ENCODE measurements at regions not wholly inside any gene's neighbourhood (a gene's known extent, or its start where the extent isn't known, plus 50 kb on each side); places are given as distances from the start of the nearest gene placed in this dataset.

GRCh38 chr18:30596635-30597034 is 445.9 kb downstream of the DSC3 start:
- TF ChIP-seq POLR2A (IDR thresholded peaks at IDR 0.05; ENCODE audit: low read length) (no peak), GATA1 (IDR thresholded peaks at IDR 0.05; ENCODE audit: low read depth, low read length) (no peak)

All from erythroblast (primary cell).